H9 (cell line): ENCODE measurements at regions not wholly inside any gene's neighbourhood (a gene's known extent, or its start where the extent isn't known, plus 50 kb on each side); places are given as distances from the start of the nearest gene placed in this dataset.

Experiments used
- DNase-seq: peaks from one replicate; pipeline ENCODE4 v3.0.0-alpha.2; 2017
- H2AFZ ChIP-seq: one replicate; pipeline ENCODE4 v1.6.1; 2013; ENCODE audit warnings: mild to moderate bottlenecking, low read length, control low read depth, moderate library complexity
- H2AK5ac ChIP-seq: 2 replicates; pipeline ENCODE4 v1.6.1; 2013; ENCODE audit warnings: low read length, control low read depth, mixed read lengths; ENCODE audit not compliant: insufficient read length
- H2BK120ac ChIP-seq: one replicate; pipeline ENCODE4 v1.6.1; 2013; ENCODE audit warnings: low read depth, mild to moderate bottlenecking, low read length, control low read depth, inconsistent platforms; ENCODE audit not compliant: poor library complexity, severe bottlenecking
- H2BK12ac ChIP-seq: 2 replicates; pipeline ENCODE4 v1.6.1; 2013; ENCODE audit warnings: low read length, control low read depth, mixed read lengths, low read depth; ENCODE audit not compliant: insufficient read length
- H2BK15ac ChIP-seq: 2 replicates; pipeline ENCODE4 v1.6.1; 2013; ENCODE audit warnings: low read depth, low read length, control low read depth
- H2BK20ac ChIP-seq: one replicate; pipeline ENCODE4 v1.6.1; 2013; ENCODE audit warnings: low read depth, mild to moderate bottlenecking, low read length, control low read depth, inconsistent platforms; ENCODE audit not compliant: poor library complexity, severe bottlenecking
- H2BK5ac ChIP-seq: 2 replicates; pipeline ENCODE4 v1.6.1; 2013; ENCODE audit warnings: low read length, control low read depth, mixed read lengths; ENCODE audit not compliant: insufficient read length
- H3K14ac ChIP-seq: 2 replicates; pipeline ENCODE4 v1.6.1; 2013; ENCODE audit warnings: low read length, control low read depth; ENCODE audit not compliant: insufficient read depth
- H3K18ac ChIP-seq: 2 replicates; pipeline ENCODE4 v1.6.1; 2013; ENCODE audit warnings: low read depth, mild to moderate bottlenecking, mixed read lengths, low read length, control low read depth; ENCODE audit not compliant: insufficient read length
- H3K23ac ChIP-seq: 2 replicates; pipeline ENCODE4 v1.6.1; 2013; ENCODE audit warnings: low read length, control low read depth, mixed read lengths, low read depth; ENCODE audit not compliant: insufficient read length
- H3K23me2 ChIP-seq: 2 replicates; pipeline ENCODE4 v1.6.1; 2013; ENCODE audit warnings: low read depth, mild to moderate bottlenecking, mixed read lengths, low read length, control low read depth; ENCODE audit not compliant: insufficient read length, poor library complexity, severe bottlenecking
- H3K27ac ChIP-seq: 2 replicates; pipeline ENCODE4 v1.5.1; 2013; ENCODE audit warnings: low read length, control low read depth, mixed read lengths, low read depth; ENCODE audit not compliant: insufficient read length
- H3K27me3 ChIP-seq: 2 replicates; pipeline ENCODE4 v1.6.1; 2013; ENCODE audit warnings: low read length, control low read depth, inconsistent platforms; ENCODE audit not compliant: insufficient read depth
- H3K4ac ChIP-seq: 2 replicates; pipeline ENCODE4 v1.6.1; 2013; ENCODE audit warnings: low read depth, mild to moderate bottlenecking, control low read depth, inconsistent platforms, low read length, moderate library complexity
- H3K4me1 ChIP-seq: 2 replicates; pipeline ENCODE4 v1.6.1; 2013; ENCODE audit warnings: low read length, control low read depth, inconsistent platforms; ENCODE audit not compliant: insufficient read depth
- H3K4me2 ChIP-seq: 2 replicates; pipeline ENCODE4 v1.6.1; 2013; ENCODE audit warnings: low read length, control low read depth, mixed read lengths; ENCODE audit not compliant: insufficient read length, insufficient read depth
- H3K56ac ChIP-seq: 2 replicates; pipeline ENCODE4 v1.6.1; 2013; ENCODE audit warnings: low read depth, mild to moderate bottlenecking, mixed read lengths, low read length, control low read depth; ENCODE audit not compliant: insufficient read length
- H3K79me1 ChIP-seq: 2 replicates; pipeline ENCODE4 v1.6.1; 2013; ENCODE audit warnings: low read depth, mild to moderate bottlenecking, moderate library complexity, low read length, control low read depth, inconsistent platforms; ENCODE audit not compliant: insufficient read depth, poor library complexity, severe bottlenecking
- H3K79me2 ChIP-seq: 2 replicates; pipeline ENCODE4 v1.6.1; 2013; ENCODE audit warnings: low read length, control low read depth, inconsistent platforms; ENCODE audit not compliant: insufficient read depth
- H3K9ac ChIP-seq: 2 replicates; pipeline ENCODE4 v1.6.1; 2013; ENCODE audit warnings: low read length, control low read depth, mixed read lengths; ENCODE audit not compliant: insufficient read length; ENCODE audit errors: extremely low read depth
- H3K9me3 ChIP-seq: one replicate; pipeline ENCODE4 v1.6.1; 2013; ENCODE audit warnings: low read depth, low read length, inconsistent platforms; ENCODE audit not compliant: control insufficient read depth
- H3T11ph ChIP-seq: one replicate; pipeline ENCODE4 v1.6.1; 2013; ENCODE audit warnings: mild to moderate bottlenecking, low read length, control low read depth, inconsistent platforms
- H4K20me1 ChIP-seq: one replicate; pipeline ENCODE4 v1.6.1; 2013; ENCODE audit not compliant: control insufficient read depth, insufficient read length, insufficient read depth
- H4K5ac ChIP-seq: 2 replicates; pipeline ENCODE4 v1.6.1; 2013; ENCODE audit warnings: low read depth, mild to moderate bottlenecking, mixed read lengths, low read length, control low read depth; ENCODE audit not compliant: insufficient read length
- H4K8ac ChIP-seq: replicated peaks from 2 replicates; pipeline ENCODE4 v1.6.1; 2013; ENCODE audit warnings: low read length, control low read depth, mixed read lengths, low read depth; ENCODE audit not compliant: insufficient read length
- H4K91ac ChIP-seq: 2 replicates; pipeline ENCODE4 v1.6.1; 2013; ENCODE audit warnings: low read depth, mild to moderate bottlenecking, moderate library complexity, mixed read lengths, low read length, control low read depth; ENCODE audit not compliant: insufficient read length
- H3K27ac Mint-ChIP-seq, 3 experiments: 2 replicates in 2 of 3; 3 replicates in 1 of 3; pipeline ENCODE4 v1.8.0; 2020 to 2021; ENCODE audit warnings: mixed read lengths in 3 of 3, mild to moderate bottlenecking in 1 of 3, moderate library complexity in 1 of 3
- H3K27me3 Mint-ChIP-seq: 2 replicates; pipeline ENCODE4 v1.8.0; 2021; ENCODE audit warnings: low read depth, mild to moderate bottlenecking, moderate library complexity, mixed read lengths
- H3K36me3 Mint-ChIP-seq, 3 experiments: 2 replicates in 2 of 3; 3 replicates in 1 of 3; pipeline ENCODE4 v1.8.0; 2020 to 2021; ENCODE audit warnings: low read depth in 3 of 3, mixed read lengths in 3 of 3; ENCODE audit not compliant: insufficient read depth in 1 of 3
- H3K4me1 Mint-ChIP-seq, 2 experiments: 2 replicates each; pipeline ENCODE4 v1.8.0; 2020; ENCODE audit warnings: mixed read lengths in 2 of 2
- H3K4me3 Mint-ChIP-seq, 2 experiments: 2 replicates in 1 of 2; 3 replicates in 1 of 2; pipeline ENCODE4 v1.8.0; 2020 to 2021; ENCODE audit warnings: mild to moderate bottlenecking in 2 of 2, mixed read lengths in 2 of 2, moderate library complexity in 1 of 2
- H3K9me3 Mint-ChIP-seq, 2 experiments: 2 replicates in 1 of 2; 3 replicates in 1 of 2; pipeline ENCODE4 v1.8.0; 2020; ENCODE audit warnings: mild to moderate bottlenecking in 2 of 2, mixed read lengths in 2 of 2, moderate library complexity in 1 of 2
- WGBS: extraction: QIAGEN DNeasy Blood & Tissue Kit; methylation state at CpG from one replicate; pipeline ENCODE4 v1.1.7; 2013; ENCODE audit warnings: missing lambda C conversion rate, low lambda C conversion rate, mixed read lengths; ENCODE audit not compliant: insufficient read length; ENCODE audit errors: extremely low coverage; 5-methylcytosine and 5-hydroxymethylcytosine counted together
- TF ChIP-seq, protein P1 (sequence below): fragments of 200-600 bp; sonication (generic); conservative IDR thresholded peaks from 3 replicates; pipeline ENCODE4 v1.8.0; 2021; ENCODE audit warnings: antibody characterized with exemption, mild to moderate bottlenecking

DNA sequence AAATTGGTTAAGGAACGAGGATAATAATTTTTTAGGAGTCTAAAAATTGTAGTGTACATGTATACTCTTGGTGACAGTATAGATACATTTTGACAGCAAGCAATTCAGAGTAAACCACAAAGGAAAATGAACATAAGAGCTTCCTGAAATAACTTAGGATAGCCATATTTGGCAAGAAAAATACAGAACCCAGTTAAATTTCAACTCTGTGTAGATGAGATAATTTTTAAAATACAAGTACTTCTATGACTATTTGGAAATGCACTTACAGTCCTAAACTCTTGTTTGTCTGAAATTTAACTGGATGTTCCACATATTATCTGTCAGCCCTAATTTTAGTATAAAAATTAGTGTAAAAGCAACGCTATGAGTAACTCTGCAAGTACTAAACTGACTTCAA is 124.4 kb upstream of the PCDH18 start:
- Histone ChIP-seq H2AK5ac (no peak overlapping the region), H3K4me2 (no peak overlapping the region), H3K27me3 (no peaks in the 10 kb centered on the region), H3K56ac (no peak overlapping the region), H3K14ac (no peak overlapping the region), H4K91ac (no peak overlapping the region), H3K23ac (no peak overlapping the region), H3K4me1 (no peaks in the 10 kb centered on the region), H3K4ac (no peak overlapping the region), H3K27ac (no peak overlapping the region), H4K20me1 (no peaks in the 10 kb centered on the region), H3K79me1 (no peaks in the 10 kb centered on the region), H2BK12ac (no peak overlapping the region), H3K23me2 (no peaks in the 10 kb centered on the region), H3K18ac (no peak overlapping the region), H2BK5ac (no peak overlapping the region), H2BK120ac (no peak overlapping the region), H2BK15ac (no peak overlapping the region), H3K9me3 (peaks cover 2% of the 10 kb centered on the region), H4K8ac (no peak overlapping the region), H4K5ac (no peak overlapping the region), H2AFZ (no peak overlapping the region), H3K9ac (no peak overlapping the region), H2BK20ac (no peak overlapping the region), H3K79me2 (no peaks in the 10 kb centered on the region), H3T11ph (no peak overlapping the region)
- H3K4me3 Mint-ChIP-seq = no peak overlapping the region
- H3K9me3 Mint-ChIP-seq = peaks cover 0 to 4% of the 10 kb centered on the region in 2 experiments; a peak in 3 of 5 replicates
- no peak overlapping the region for H3K27ac Mint-ChIP-seq
- WGBS = no CpG with 5 or more reads among the region's 2 CpGs
- DNase-seq = no peak
- H3K4me1 Mint-ChIP-seq = peaks cover 0 to 3% of the 10 kb centered on the region in 2 experiments; a peak in 1 of 4 replicates
- peaks cover 4 to 5% (median 5%) of the 10 kb centered on the region in 3 experiments; a peak in 5 of 7 replicates for H3K36me3 Mint-ChIP-seq
- H3K27me3 Mint-ChIP-seq = no peaks in the 10 kb centered on the region; the same call in 1 of the 2 replicates
- TF ChIP-seq, protein P1, sequence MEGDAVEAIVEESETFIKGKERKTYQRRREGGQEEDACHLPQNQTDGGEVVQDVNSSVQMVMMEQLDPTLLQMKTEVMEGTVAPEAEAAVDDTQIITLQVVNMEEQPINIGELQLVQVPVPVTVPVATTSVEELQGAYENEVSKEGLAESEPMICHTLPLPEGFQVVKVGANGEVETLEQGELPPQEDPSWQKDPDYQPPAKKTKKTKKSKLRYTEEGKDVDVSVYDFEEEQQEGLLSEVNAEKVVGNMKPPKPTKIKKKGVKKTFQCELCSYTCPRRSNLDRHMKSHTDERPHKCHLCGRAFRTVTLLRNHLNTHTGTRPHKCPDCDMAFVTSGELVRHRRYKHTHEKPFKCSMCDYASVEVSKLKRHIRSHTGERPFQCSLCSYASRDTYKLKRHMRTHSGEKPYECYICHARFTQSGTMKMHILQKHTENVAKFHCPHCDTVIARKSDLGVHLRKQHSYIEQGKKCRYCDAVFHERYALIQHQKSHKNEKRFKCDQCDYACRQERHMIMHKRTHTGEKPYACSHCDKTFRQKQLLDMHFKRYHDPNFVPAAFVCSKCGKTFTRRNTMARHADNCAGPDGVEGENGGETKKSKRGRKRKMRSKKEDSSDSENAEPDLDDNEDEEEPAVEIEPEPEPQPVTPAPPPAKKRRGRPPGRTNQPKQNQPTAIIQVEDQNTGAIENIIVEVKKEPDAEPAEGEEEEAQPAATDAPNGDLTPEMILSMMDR = no peak
